Upper lobe of left lung (tissue), 6 donors: ENCODE measurements at regions not wholly inside any gene's neighbourhood (a gene's known extent, or its start where the extent isn't known, plus 50 kb on each side); places are given as distances from the start of the nearest gene placed in this dataset.
"Not testable (repeated sequence)": the region's sequence is repeated elsewhere in the genome, so short reads cannot be mapped to it uniquely, and the experiment has no call there.

Experiments used
- ATAC-seq, 2 donors: fragments of 200-7000 bp; cut with Tn5 transposase; one replicate each; pipeline ENCODE4 v1.9.1; 2022; ENCODE audit warnings: mild to moderate bottlenecking in 2 of 2, moderate library complexity in 2 of 2; ENCODE audit not compliant: low FRiP score in 2 of 2
- DNase-seq, 2 donors: peaks; one replicate each; pipeline ENCODE4 v3.0.0-alpha.2; 2019 to 2020
- H3K27ac ChIP-seq, 4 donors: fragments of 200-600 bp; sonication (generic); one replicate each; pipeline ENCODE4 v1.5.1; 2016 to 2019
- H3K27me3 ChIP-seq, 4 donors: fragments of 200-600 bp; sonication (generic); one replicate each; pipeline ENCODE4 v1.5.1; 2017 to 2019
- H3K36me3 ChIP-seq, 4 donors: fragments of 200-600 bp; sonication (generic); one replicate each; pipeline ENCODE4 v1.5.1; 2016 to 2019
- H3K4me1 ChIP-seq, 4 donors: fragments of 200-600 bp; sonication (generic); one replicate each; pipeline ENCODE4 v1.5.1; 2018 to 2019
- H3K4me3 ChIP-seq, 4 donors: fragments of 200-600 bp; sonication (generic); one replicate each; pipeline ENCODE4 v1.5.1; 2017 to 2019; ENCODE audit warnings: mild to moderate bottlenecking in 2 of 4, moderate library complexity in 1 of 4
- H3K9me3 ChIP-seq, 4 donors: fragments of 200-600 bp; sonication (generic); one replicate each; pipeline ENCODE4 v1.5.1; 2018 to 2019
- EP300 ChIP-seq, 4 donors: sonication (generic); formaldehyde crosslinking; IDR thresholded peaks; one replicate each; pipeline ENCODE4 v1.5.1; 2017; ENCODE audit warnings: antibody characterized with exemption in 4 of 4, control low read depth in 2 of 4
- POLR2A ChIP-seq, 4 donors: fragments of 450-650 bp; IDR thresholded peaks; one replicate each; pipeline ENCODE4 v1.5.1; 2016 to 2017; ENCODE audit warnings: antibody characterized with exemption in 4 of 4, mild to moderate bottlenecking in 2 of 4
- POLR2AphosphoS5 ChIP-seq, 2 donors: sonication (generic); formaldehyde crosslinking; IDR thresholded peaks; one replicate each; pipeline ENCODE4 v1.5.1; 2017; ENCODE audit warnings: antibody characterized with exemption in 2 of 2
- WGBS, 2 donors: methylation state at CpG; one replicate each; pipeline ENCODE4 v1.1.5; 2017 to 2018; 5-methylcytosine and 5-hydroxymethylcytosine counted together
- TF ChIP-seq, protein P1 (sequence below), 6 experiments: fragments of 450-650 bp in 4 of 6; fragments of 200-600 bp in 2 of 6; sonication (generic) in 2 of 6; IDR thresholded peaks; one replicate each; pipeline ENCODE4 v1.5.1; 2016 to 2019; ENCODE audit warnings: antibody characterized with exemption in 6 of 6
- donor health status: DM: no; HTN: no; CAD: no; lungs with moderate emphysema.
- donor health status: DM: no; HTN: yes; CAD: no; lungs with severe emphysema.

DNA sequence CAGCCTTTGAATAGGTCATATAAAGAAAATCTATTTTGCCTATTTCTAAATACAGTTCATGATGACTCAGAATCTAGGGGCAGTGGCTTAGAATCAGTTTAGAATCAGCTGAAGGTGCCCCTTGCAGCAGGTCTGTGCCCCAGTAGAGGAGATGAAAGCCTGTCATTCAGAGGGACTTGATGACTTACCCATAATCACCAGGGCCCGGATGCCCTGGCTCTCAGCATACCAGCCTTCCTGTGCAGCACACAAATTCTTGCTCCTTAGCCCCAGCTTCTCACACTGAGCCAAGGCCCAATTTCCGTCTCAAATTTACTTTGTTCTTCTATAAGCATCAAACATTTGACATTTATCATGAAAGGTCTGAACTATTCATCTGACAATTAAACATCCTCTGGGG is 83.2 kb upstream of the EOMES start:
- Histone ChIP-seq H3K27me3 (no peaks in the 10 kb centered on the region), H3K4me1 (no peaks in the 10 kb centered on the region), H3K36me3 (no peaks in the 10 kb centered on the region), H3K4me3 (no peak overlapping the region), H3K9me3 (no peaks in the 10 kb centered on the region), H3K27ac (no peak overlapping the region)
- TF ChIP-seq, protein P1, sequence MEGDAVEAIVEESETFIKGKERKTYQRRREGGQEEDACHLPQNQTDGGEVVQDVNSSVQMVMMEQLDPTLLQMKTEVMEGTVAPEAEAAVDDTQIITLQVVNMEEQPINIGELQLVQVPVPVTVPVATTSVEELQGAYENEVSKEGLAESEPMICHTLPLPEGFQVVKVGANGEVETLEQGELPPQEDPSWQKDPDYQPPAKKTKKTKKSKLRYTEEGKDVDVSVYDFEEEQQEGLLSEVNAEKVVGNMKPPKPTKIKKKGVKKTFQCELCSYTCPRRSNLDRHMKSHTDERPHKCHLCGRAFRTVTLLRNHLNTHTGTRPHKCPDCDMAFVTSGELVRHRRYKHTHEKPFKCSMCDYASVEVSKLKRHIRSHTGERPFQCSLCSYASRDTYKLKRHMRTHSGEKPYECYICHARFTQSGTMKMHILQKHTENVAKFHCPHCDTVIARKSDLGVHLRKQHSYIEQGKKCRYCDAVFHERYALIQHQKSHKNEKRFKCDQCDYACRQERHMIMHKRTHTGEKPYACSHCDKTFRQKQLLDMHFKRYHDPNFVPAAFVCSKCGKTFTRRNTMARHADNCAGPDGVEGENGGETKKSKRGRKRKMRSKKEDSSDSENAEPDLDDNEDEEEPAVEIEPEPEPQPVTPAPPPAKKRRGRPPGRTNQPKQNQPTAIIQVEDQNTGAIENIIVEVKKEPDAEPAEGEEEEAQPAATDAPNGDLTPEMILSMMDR (IDR thresholded peaks at IDR 0.05): no peak
- TF ChIP-seq EP300 (IDR thresholded peaks at IDR 0.05) (no peak), POLR2AphosphoS5 (IDR thresholded peaks at IDR 0.05) (no peak), POLR2A (IDR thresholded peaks at IDR 0.05) (no peak)
- WGBS, 2 donors: 60 to 64% methylated on average over 2 of the region's 2 CpGs
- DNase-seq (no peak), ATAC-seq (no peak)

DNA sequence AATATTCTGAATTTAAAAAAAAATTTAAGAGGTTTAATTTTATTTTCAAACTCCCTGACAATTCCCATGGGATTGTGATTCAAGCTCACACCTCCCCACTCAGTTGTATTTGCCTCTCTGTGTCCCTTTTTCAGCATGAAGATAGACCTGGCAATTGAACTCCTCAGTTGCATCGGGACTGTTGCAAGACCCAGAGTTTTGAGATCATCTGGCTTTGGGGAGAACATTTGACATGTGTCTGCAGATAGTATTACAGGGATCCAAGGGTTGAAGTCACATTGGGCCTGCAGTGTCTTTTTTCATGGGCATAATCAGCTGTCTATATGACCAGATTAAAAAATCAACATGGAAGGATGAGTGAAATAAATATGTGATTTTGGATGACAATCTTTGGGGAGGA is 91.1 kb upstream of the EOMES start:
- TF ChIP-seq EP300 (IDR thresholded peaks at IDR 0.05): no peak
- TF ChIP-seq POLR2AphosphoS5 (IDR thresholded peaks at IDR 0.05): no peak
- TF ChIP-seq POLR2A (IDR thresholded peaks at IDR 0.05): no peak
- TF ChIP-seq, protein P1 (IDR thresholded peaks at IDR 0.05): no peak
- Histone ChIP-seq H3K36me3 (no peaks in the 10 kb centered on the region), H3K4me1 (no peaks in the 10 kb centered on the region), H3K27me3 (no peaks in the 10 kb centered on the region), H3K4me3 (no peak overlapping the region), H3K9me3 (no peaks in the 10 kb centered on the region), H3K27ac (no peak overlapping the region)
- ATAC-seq (no peak), DNase-seq (no peak)
- 60 to 65% methylated on average over 1 of the region's 1 CpG for WGBS, 2 donors

DNA sequence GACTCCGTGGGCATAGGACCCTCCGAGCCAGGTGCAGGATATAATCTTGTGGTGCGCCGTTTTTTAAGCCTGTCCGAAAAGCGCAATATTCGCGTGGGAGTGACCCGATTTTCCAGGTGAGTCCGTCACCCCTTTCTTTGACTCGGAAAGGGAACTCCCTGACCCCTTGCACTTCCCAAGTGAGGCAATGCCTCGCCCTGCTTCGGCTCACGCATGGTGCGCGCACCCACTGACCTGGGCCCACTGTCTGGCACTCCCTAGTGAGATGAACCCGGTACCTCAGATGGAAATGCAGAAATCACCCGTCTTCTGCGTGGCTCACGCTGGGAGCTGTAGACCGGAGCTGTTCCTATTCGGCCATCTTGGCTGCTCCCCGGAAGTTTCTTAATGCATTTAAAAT is 99.5 kb upstream of the EOMES start:
- 89 to 99% methylated on average over 11 to 22 of the region's 23 CpGs for WGBS, 2 donors
- ATAC-seq, H3K36me3 ChIP-seq, H3K9me3 ChIP-seq, H3K4me1 ChIP-seq, H3K4me3 ChIP-seq, H3K27ac ChIP-seq, H3K27me3 ChIP-seq: not testable (repeated sequence)
- peak in 1 of 2 donors; percentile 15 for DNase-seq

DNA sequence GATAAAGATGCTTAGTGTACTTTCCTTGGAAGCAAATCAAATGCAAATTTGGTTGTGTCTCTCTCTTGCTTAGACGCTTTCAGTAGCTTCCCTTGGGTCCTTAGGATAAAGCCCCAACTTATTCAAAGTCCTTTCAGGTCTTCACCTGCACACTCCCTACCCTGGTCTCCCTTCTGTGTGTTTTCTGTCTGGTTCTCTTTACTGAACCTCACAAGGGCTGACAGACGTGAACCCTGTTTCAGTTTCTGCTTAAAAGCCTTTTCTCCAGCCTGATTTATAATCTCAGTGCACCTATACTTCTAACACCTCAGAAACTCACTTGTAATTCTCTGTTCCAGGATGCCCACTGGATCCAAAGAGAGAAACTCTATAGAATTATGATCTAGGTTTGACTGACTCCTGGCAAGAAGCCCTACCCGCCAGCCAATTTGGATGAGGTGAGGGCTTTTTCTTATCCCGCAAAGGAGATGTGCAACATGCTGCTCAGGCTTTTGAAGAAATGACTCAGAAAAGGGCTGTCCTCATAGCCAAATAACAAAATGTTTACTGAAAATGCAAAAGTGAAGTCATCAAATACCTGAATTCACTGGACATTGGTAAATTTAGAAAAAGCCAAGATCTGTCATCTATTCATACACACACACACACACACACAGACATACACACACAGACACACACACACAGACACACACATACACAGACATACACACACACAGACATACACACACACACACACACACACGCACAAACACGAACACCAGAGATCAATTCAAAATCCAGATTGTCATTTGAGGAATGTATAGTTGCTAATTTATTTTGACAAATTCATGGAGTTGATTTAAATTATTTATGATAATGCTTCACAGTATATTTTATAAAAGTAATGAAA is 102.4 kb upstream of the EOMES start:
- TF ChIP-seq, protein P1 (IDR thresholded peaks at IDR 0.05): no peak
- 73 to 80% methylated on average over 6 of the region's 6 CpGs for WGBS, 2 donors

DNA sequence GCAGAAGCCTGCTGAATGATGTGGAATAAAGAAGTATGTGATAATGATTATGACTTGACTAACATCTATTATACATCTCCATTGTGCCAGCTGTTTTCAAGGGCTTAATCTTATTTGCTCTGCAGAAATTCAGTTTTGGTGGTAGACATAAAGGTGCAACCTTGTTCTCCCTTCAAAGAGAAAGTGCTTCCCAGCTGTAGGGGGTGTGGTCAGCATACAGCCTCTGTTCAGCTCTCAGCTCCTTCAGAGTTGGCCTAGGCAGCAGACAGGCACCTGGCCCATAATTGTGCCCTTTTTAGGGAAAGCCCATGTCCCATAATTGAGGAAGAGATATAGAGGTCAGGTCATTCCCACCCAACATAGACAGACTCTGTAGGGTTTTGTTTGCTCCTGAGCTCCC is 104.3 kb upstream of the EOMES start:
- H3K27ac ChIP-seq: no peak overlapping the region
- no peaks in the 10 kb centered on the region for H3K27me3 ChIP-seq
- TF ChIP-seq, protein P1 (IDR thresholded peaks at IDR 0.05): no peak
- TF ChIP-seq POLR2AphosphoS5 (IDR thresholded peaks at IDR 0.05) (no peak), POLR2A (IDR thresholded peaks at IDR 0.05) (no peak), EP300 (IDR thresholded peaks at IDR 0.05) (no peak)
- H3K4me1 ChIP-seq: no peaks in the 10 kb centered on the region
- no peaks in the 10 kb centered on the region for H3K36me3 ChIP-seq
- no peaks in the 10 kb centered on the region for H3K9me3 ChIP-seq
- ATAC-seq (no peak), DNase-seq (no peak)
- no peak overlapping the region for H3K4me3 ChIP-seq

More for the DNA sequence above, 102.4 kb upstream of the EOMES start:
- no peaks in the 10 kb centered on the region for H3K4me1 ChIP-seq
- H3K4me3 ChIP-seq: no peak overlapping the region
- DNase-seq (no peak), ATAC-seq (no peak)
- no peak overlapping the region for H3K27ac ChIP-seq
- no peaks in the 10 kb centered on the region for H3K9me3 ChIP-seq
- no peaks in the 10 kb centered on the region for H3K36me3 ChIP-seq
- no peaks in the 10 kb centered on the region for H3K27me3 ChIP-seq
